Fibroblast of lung (primary cell): ENCODE measurements at regions not wholly inside any gene's neighbourhood (a gene's known extent, or its start where the extent isn't known, plus 50 kb on each side); places are given as distances from the start of the nearest gene placed in this dataset.

ENCODE experiments used
- DNase-seq, 2 donors: peaks; one replicate each; pipeline versions ENCODE4 v3.0.0 to v3.0.0-alpha.2; 2010; ENCODE audit warnings: low read depth in 2 of 2
- H2AFZ ChIP-seq: 2 replicates; pipeline ENCODE4 v1.5.1; 2012; ENCODE audit warnings: low read length, control low read depth, inconsistent platforms
- H3K27ac ChIP-seq: 2 replicates; pipeline ENCODE4 v1.5.1; 2011; ENCODE audit warnings: low read length, control low read depth; ENCODE audit not compliant: insufficient read depth
- H3K27me3 ChIP-seq: 2 replicates; pipeline ENCODE4 v1.5.1; 2011; ENCODE audit warnings: mild to moderate bottlenecking, low read length; ENCODE audit not compliant: control insufficient read depth, insufficient read depth
- H3K36me3 ChIP-seq: 2 replicates; pipeline ENCODE4 v1.5.1; 2011; ENCODE audit warnings: low read length; ENCODE audit not compliant: control insufficient read depth, insufficient read depth
- H3K4me1 ChIP-seq: 2 replicates; pipeline ENCODE4 v1.5.1; 2011; ENCODE audit warnings: low read length; ENCODE audit not compliant: control insufficient read depth, insufficient read depth; ENCODE audit errors: extremely low read depth
- H3K4me2 ChIP-seq: 2 replicates; pipeline ENCODE4 v1.5.1; 2011; ENCODE audit warnings: low read length, control low read depth; ENCODE audit not compliant: insufficient read depth; ENCODE audit errors: extremely low read depth
- H3K4me3 ChIP-seq, 4 experiments: fragments of 200-600 bp in 1 of 4; sonication (generic) in 1 of 4; replicated peaks in 1 of 4; 2 replicates each; pipeline ENCODE4 v1.5.1; 2011 to 2016; ENCODE audit warnings: low read length in 4 of 4, low read depth in 3 of 4, mild to moderate bottlenecking in 3 of 4, control low read depth in 2 of 4, inconsistent platforms in 1 of 4, mixed read lengths in 1 of 4; ENCODE audit not compliant: insufficient read depth in 1 of 4; ENCODE audit errors: control extremely low read depth in 1 of 4
- H3K79me2 ChIP-seq: 2 replicates; pipeline ENCODE4 v1.5.1; 2012; ENCODE audit warnings: mild to moderate bottlenecking, low read length, inconsistent platforms; ENCODE audit not compliant: control insufficient read depth, insufficient read depth
- H3K9ac ChIP-seq: 2 replicates; pipeline ENCODE4 v1.5.1; 2011; ENCODE audit warnings: mild to moderate bottlenecking, low read length, control low read depth; ENCODE audit not compliant: insufficient read depth
- H3K9me3 ChIP-seq: 2 replicates; pipeline ENCODE4 v1.5.1; 2012; ENCODE audit warnings: low read depth, low read length; ENCODE audit not compliant: control insufficient read depth, insufficient read depth
- H4K20me1 ChIP-seq: 2 replicates; pipeline ENCODE4 v1.5.1; 2011; ENCODE audit warnings: low read length; ENCODE audit not compliant: control insufficient read depth, insufficient read depth; ENCODE audit errors: extremely low read depth
- EZH2 ChIP-seq: IDR thresholded peaks from 2 replicates; pipeline ENCODE4 v1.5.1; 2012; ENCODE audit warnings: low read length, control low read depth, mild to moderate bottlenecking; ENCODE audit errors: missing control alignments
- TF ChIP-seq, protein P1 (sequence below), 2 donors: IDR thresholded peaks in 1 of 2; conservative IDR thresholded peaks in 1 of 2; 1 replicate in 1 of 2; 2 replicates in 1 of 2; pipeline ENCODE4 v1.5.1; 2011 to 2012; ENCODE audit warnings: low read length in 2 of 2, control low read depth in 1 of 2, inconsistent platforms in 1 of 2, low read depth in 1 of 2, mild to moderate bottlenecking in 1 of 2

DNA sequence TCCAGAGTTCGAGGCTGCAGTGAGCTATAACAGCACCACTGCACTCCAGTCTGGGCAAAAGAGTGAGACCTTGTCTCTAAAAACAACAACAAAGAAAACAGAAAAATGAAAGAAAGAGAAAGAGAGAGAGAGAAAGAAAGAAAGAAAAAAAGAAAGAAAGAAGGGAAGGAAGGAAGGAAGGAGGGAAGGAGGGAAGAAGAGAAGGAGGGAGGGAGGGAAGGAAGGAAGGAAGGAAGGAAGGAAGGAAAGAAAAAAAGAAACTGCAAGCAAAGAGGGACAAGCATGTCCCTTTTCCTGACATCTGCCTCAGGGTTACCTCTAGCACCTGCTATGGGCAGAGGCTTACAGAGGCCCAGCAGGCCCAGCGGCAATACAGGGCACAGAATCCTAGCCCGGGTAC lies 475.0 kb downstream of the MIAT start:
- no peaks in the 10 kb centered on the region for H4K20me1 ChIP-seq
- TF ChIP-seq, protein P1, sequence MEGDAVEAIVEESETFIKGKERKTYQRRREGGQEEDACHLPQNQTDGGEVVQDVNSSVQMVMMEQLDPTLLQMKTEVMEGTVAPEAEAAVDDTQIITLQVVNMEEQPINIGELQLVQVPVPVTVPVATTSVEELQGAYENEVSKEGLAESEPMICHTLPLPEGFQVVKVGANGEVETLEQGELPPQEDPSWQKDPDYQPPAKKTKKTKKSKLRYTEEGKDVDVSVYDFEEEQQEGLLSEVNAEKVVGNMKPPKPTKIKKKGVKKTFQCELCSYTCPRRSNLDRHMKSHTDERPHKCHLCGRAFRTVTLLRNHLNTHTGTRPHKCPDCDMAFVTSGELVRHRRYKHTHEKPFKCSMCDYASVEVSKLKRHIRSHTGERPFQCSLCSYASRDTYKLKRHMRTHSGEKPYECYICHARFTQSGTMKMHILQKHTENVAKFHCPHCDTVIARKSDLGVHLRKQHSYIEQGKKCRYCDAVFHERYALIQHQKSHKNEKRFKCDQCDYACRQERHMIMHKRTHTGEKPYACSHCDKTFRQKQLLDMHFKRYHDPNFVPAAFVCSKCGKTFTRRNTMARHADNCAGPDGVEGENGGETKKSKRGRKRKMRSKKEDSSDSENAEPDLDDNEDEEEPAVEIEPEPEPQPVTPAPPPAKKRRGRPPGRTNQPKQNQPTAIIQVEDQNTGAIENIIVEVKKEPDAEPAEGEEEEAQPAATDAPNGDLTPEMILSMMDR (conservative IDR thresholded peaks at IDR 0.05 in 1 of 2, IDR thresholded peaks at IDR 0.05 in 1 of 2; ENCODE audit: low read depth in 1 of 2, low read length in 2 of 2), result no peak
- TF ChIP-seq EZH2, result no peak
- no peaks in the 10 kb centered on the region for H3K79me2 ChIP-seq
- H2AFZ ChIP-seq, result no peak overlapping the region
- no peak overlapping the region for H3K4me3 ChIP-seq
- no peaks in the 10 kb centered on the region for H3K27me3 ChIP-seq
- no peak overlapping the region for H3K4me2 ChIP-seq
- H3K4me1 ChIP-seq, result peaks cover 17% of the 10 kb centered on the region
- H3K9ac ChIP-seq, result no peak overlapping the region
- no peak for DNase-seq
- H3K9me3 ChIP-seq, result no peaks in the 10 kb centered on the region
- H3K36me3 ChIP-seq, result no peaks in the 10 kb centered on the region
- no peak overlapping the region for H3K27ac ChIP-seq

- TF ChIP-seq EZH2, result no peak
- TF ChIP-seq, protein P1 (conservative IDR thresholded peaks at IDR 0.05 in 1 of 2, IDR thresholded peaks at IDR 0.05 in 1 of 2; ENCODE audit: low read depth in 1 of 2, low read length in 2 of 2), result no peak
- H3K27me3 ChIP-seq, result no peaks in the 10 kb centered on the region
- H3K9me3 ChIP-seq, result no peaks in the 10 kb centered on the region
- no peak overlapping the region for H3K27ac ChIP-seq
- H3K4me3 ChIP-seq, result no peak overlapping the region
- H3K79me2 ChIP-seq, result no peaks in the 10 kb centered on the region
- no peak overlapping the region for H3K4me2 ChIP-seq
- H2AFZ ChIP-seq, result no peak overlapping the region
- no peak for DNase-seq
- H3K4me1 ChIP-seq, result peaks cover 17% of the 10 kb centered on the region
- no peaks in the 10 kb centered on the region for H4K20me1 ChIP-seq
- no peaks in the 10 kb centered on the region for H3K36me3 ChIP-seq
- no peak overlapping the region for H3K9ac ChIP-seq
These were observed 475.6 kb downstream of the MIAT start for GRCh38 chr22:27133019-27133431.

DNA sequence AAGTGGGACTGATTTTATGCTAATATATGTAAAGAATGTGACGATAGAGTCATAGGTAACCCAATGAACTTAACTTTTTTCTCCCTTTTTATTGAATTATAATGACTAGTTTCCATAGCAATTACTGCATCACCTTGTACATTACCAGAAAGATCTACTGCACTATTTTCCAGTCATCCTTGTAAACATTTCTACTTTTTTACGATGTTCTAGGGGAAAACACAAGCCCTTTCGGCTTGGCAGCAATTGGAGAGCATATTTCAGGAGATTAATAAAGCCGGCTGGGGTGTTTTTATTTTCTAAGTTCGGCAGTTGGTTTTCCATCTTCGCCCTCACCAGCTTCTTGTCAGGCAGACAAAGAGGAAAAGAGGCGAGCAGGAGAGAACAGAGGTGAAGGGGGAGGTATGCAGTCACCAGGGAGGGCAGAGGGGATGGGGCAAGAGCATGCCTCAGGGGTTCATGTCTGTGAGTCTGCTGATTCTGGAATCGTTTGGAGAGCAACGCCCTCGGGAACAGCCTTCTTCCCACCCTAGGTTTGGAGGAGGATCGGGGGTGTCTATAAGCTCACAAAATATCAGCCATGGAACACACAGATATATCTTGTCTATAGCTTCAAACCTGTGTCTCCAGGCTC lies 476.4 kb downstream of the MIAT start:
- H3K4me1 ChIP-seq, result peaks cover 17% of the 10 kb centered on the region
- peak overlapping the region; percentile 39 for H2AFZ ChIP-seq
- peak overlapping the region; percentile 75 for H3K27ac ChIP-seq
- H3K27me3 ChIP-seq, result no peaks in the 10 kb centered on the region
- no peaks in the 10 kb centered on the region for H3K9me3 ChIP-seq
- no peaks in the 10 kb centered on the region for H3K79me2 ChIP-seq
- no peaks in the 10 kb centered on the region for H3K36me3 ChIP-seq
- H3K9ac ChIP-seq, result no peak overlapping the region
- no peaks in the 10 kb centered on the region for H4K20me1 ChIP-seq
- no peak overlapping the region for H3K4me3 ChIP-seq
- TF ChIP-seq, protein P1 (conservative IDR thresholded peaks at IDR 0.05 in 1 of 2, IDR thresholded peaks at IDR 0.05 in 1 of 2; ENCODE audit: low read depth in 1 of 2, low read length in 2 of 2), result no peak
- no peak for TF ChIP-seq EZH2
- peak overlapping the region; percentile 34 for H3K4me2 ChIP-seq
- DNase-seq, result peak in 1 of 2 donors; percentile 43
